Uterus (tissue), 3 donors: ENCODE measurements at regions not wholly inside any gene's neighbourhood (a gene's known extent, or its start where the extent isn't known, plus 50 kb on each side); places are given as distances from the start of the nearest gene placed in this dataset.
A peak's percentile ranks its signal among the peaks of the same experiment; 100 is the strongest.

ENCODE experiments used
- DNase-seq, 2 donors: peaks; one replicate each; pipeline ENCODE4 v3.0.0-alpha.2; 2019 to 2020
- H3K27ac ChIP-seq, 2 donors: fragments of 200-600 bp; sonication (generic); 1 replicate in 1 of 2; 2 replicates in 1 of 2; pipeline ENCODE4 v1.5.1; 2016 to 2018
- H3K27me3 ChIP-seq, 2 donors: fragments of 200-600 bp; sonication (generic); one replicate each; pipeline ENCODE4 v1.5.1; 2018 to 2019; ENCODE audit warnings: control low read depth in 1 of 2
- H3K36me3 ChIP-seq, 2 donors: fragments of 200-600 bp; sonication (generic); one replicate each; pipeline ENCODE4 v1.5.1; 2019; ENCODE audit warnings: control low read depth in 1 of 2
- H3K4me1 ChIP-seq, 2 donors: fragments of 200-600 bp; sonication (generic); one replicate each; pipeline ENCODE4 v1.5.1; 2018 to 2019; ENCODE audit warnings: control low read depth in 1 of 2
- H3K4me3 ChIP-seq, 2 donors: fragments of 200-600 bp; sonication (generic); 1 replicate in 1 of 2; 2 replicates in 1 of 2; pipeline ENCODE4 v1.5.1; 2018 to 2019; ENCODE audit warnings: mild to moderate bottlenecking in 1 of 2
- H3K9me3 ChIP-seq, 2 donors: fragments of 200-600 bp; sonication (generic); one replicate each; pipeline ENCODE4 v1.5.1; 2019; ENCODE audit warnings: control low read depth in 1 of 2
- CTCF ChIP-seq, 4 experiments: fragments of 200-600 bp in 2 of 4; fragments of 450-650 bp in 2 of 4; sonication (generic) in 2 of 4; IDR thresholded peaks; one replicate each; pipeline ENCODE4 v1.5.1; 2016 to 2019; ENCODE audit warnings: antibody characterized with exemption in 4 of 4, mild to moderate bottlenecking in 2 of 4, moderate library complexity in 1 of 4
- POLR2A ChIP-seq, 2 donors: fragments of 450-650 bp; IDR thresholded peaks; one replicate each; pipeline ENCODE4 v1.6.1; 2016; ENCODE audit warnings: antibody characterized with exemption in 2 of 2, mild to moderate bottlenecking in 1 of 2, moderate library complexity in 1 of 2
- intact Hi-C: fragments of 100-400 bp; cut with DNase I; formaldehyde crosslinking; loops from one replicate; pipeline ENCODE4 v1.15.1; 2023; ENCODE audit warnings: low total_unique reads
- donor health status: DM: yes; HTN: yes; CAD: no.

- DNase-seq: no peak
- intact Hi-C loops: no loop called here
- H3K4me3 ChIP-seq: no peak overlapping the region
- no peaks in the 10 kb centered on the region for H3K9me3 ChIP-seq
- no peaks in the 10 kb centered on the region for H3K27me3 ChIP-seq
- TF ChIP-seq POLR2A (IDR thresholded peaks at IDR 0.05) (no peak), CTCF (IDR thresholded peaks at IDR 0.05) (no peak)
- H3K36me3 ChIP-seq: no peaks in the 10 kb centered on the region
- H3K4me1 ChIP-seq: no peaks in the 10 kb centered on the region
- no peak overlapping the region for H3K27ac ChIP-seq
Measured at GRCh38 chr15:91562698-91563097, 290.8 kb upstream of the SLCO3A1 start.

- H3K36me3 ChIP-seq: no peaks in the 10 kb centered on the region
- no peaks in the 10 kb centered on the region for H3K27me3 ChIP-seq
- H3K27ac ChIP-seq: no peak overlapping the region
- intact Hi-C loops: no loop called here
- no peak overlapping the region for H3K4me3 ChIP-seq
- no peaks in the 10 kb centered on the region for H3K9me3 ChIP-seq
- H3K4me1 ChIP-seq: no peaks in the 10 kb centered on the region
- DNase-seq: no peak
- TF ChIP-seq POLR2A (IDR thresholded peaks at IDR 0.05) (no peak), CTCF (IDR thresholded peaks at IDR 0.05) (no peak)
Measured at GRCh38 chr15:91564631-91565030, 288.9 kb upstream of the SLCO3A1 start.

GRCh38 chr15:91566141-91566540 lies 287.4 kb upstream of the SLCO3A1 start:
- intact Hi-C loops: no loop called here

GRCh38 chr15:91568036-91568435 lies 285.5 kb upstream of the SLCO3A1 start:
- H3K4me3 ChIP-seq: no peak overlapping the region
- no peaks in the 10 kb centered on the region for H3K27me3 ChIP-seq
- no peak overlapping the region for H3K27ac ChIP-seq
- H3K36me3 ChIP-seq: no peaks in the 10 kb centered on the region
- TF ChIP-seq CTCF (IDR thresholded peaks at IDR 0.05) (no peak), POLR2A (IDR thresholded peaks at IDR 0.05) (no peak)
- H3K9me3 ChIP-seq: no peaks in the 10 kb centered on the region
- intact Hi-C loops: no loop called here
- no peak for DNase-seq
- no peaks in the 10 kb centered on the region for H3K4me1 ChIP-seq

More at GRCh38 chr15:91566141-91566540, 287.4 kb upstream of the SLCO3A1 start:
- TF ChIP-seq CTCF (IDR thresholded peaks at IDR 0.05) (no peak), POLR2A (IDR thresholded peaks at IDR 0.05) (no peak)
- no peaks in the 10 kb centered on the region for H3K4me1 ChIP-seq
- DNase-seq: no peak
- no peaks in the 10 kb centered on the region for H3K9me3 ChIP-seq
- H3K27ac ChIP-seq: no peak overlapping the region
- H3K36me3 ChIP-seq: no peaks in the 10 kb centered on the region
- H3K27me3 ChIP-seq: no peaks in the 10 kb centered on the region
- H3K4me3 ChIP-seq: no peak overlapping the region

GRCh38 chr15:91572110-91572509 lies 281.4 kb upstream of the SLCO3A1 start:
- intact Hi-C loops: no loop called here
- Histone ChIP-seq H3K36me3 (no peaks in the 10 kb centered on the region), H3K4me1 (no peaks in the 10 kb centered on the region), H3K4me3 (no peak overlapping the region), H3K27ac (no peak overlapping the region), H3K9me3 (no peaks in the 10 kb centered on the region), H3K27me3 (no peaks in the 10 kb centered on the region)
- TF ChIP-seq POLR2A (IDR thresholded peaks at IDR 0.05): no peak
- TF ChIP-seq CTCF (IDR thresholded peaks at IDR 0.05): no peak
- peak in 1 of 2 donors; percentile 45 for DNase-seq
